ENCODE measurements at regions not wholly inside any gene's neighbourhood (a gene's known extent, or its start where the extent isn't known, plus 50 kb on each side); places are given as distances from the start of the nearest gene placed in this dataset.

- DNase-seq (ENCODE audit: low read depth in 2 of 2): no peak
- H3K4me3 ChIP-seq (replicated peaks in 1 of 2; ENCODE audit: low read depth in 2 of 2, low read length in 2 of 2): no peak overlapping the region
- TF ChIP-seq CTCF (IDR thresholded peaks at IDR 0.05; ENCODE audit: low read depth, low read length): no peak
Measured at GRCh38 chr10:44702531-44702930, 208.6 kb upstream of the TMEM72 start.

DNA sequence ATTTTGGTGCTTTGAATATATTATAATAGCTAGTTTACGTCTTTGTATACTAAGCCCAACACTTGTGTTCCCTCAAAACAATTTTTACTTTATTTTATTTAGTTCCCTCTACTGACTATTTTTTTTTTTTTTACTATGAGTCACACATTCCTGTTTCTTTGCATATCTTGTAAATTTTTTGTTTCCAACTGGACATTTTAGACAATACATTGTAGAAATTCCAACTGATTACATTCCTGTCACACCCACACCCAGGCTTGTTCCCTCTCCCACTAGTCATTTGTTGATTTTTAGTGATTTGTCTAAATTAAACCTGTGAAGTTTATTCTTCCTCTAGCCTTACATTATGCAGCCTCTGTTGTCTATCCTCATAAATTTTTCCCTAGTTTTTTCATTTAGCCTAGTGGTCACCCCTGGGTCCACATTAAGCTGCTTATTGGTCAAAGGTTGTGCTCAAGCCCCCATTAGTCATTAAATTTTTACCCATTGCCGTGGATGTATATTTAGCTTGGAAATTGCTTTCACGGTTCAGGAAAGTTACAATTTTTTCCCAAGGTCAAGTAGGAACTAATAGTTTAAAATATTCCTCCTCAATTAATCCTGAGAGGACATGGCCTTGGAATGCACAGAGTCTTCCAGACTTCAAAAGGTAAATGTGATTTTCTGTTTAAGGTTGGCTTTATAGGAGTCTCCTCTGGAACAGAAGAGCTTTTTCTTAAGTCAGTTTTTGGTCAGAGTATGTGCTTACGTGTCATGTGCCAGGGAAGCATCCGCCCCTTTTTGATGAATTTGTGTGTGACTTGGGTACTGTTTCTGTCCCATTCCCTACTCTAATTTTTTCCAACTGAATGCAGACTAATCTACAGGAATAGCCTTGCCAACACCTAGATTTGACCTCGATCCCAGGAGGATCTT lies 207.6 kb upstream of the TMEM72 start:
- no peak overlapping the region for H3K4me3 ChIP-seq (replicated peaks in 1 of 2; ENCODE audit: low read depth in 2 of 2, low read length in 2 of 2)
- peak; percentile 5 for TF ChIP-seq CTCF (IDR thresholded peaks at IDR 0.05; ENCODE audit: low read depth, low read length)
- DNase-seq (ENCODE audit: low read depth in 2 of 2): peak; percentile 84 to 88

- TF ChIP-seq CTCF (IDR thresholded peaks at IDR 0.05; ENCODE audit: low read depth, low read length): no peak
- DNase-seq (ENCODE audit: low read depth in 2 of 2): no peak
- H3K4me3 ChIP-seq (replicated peaks in 1 of 2; ENCODE audit: low read depth in 2 of 2, low read length in 2 of 2): no peak overlapping the region
Measured at GRCh38 chr10:44704616-44705015, 206.5 kb upstream of the TMEM72 start.

DNA sequence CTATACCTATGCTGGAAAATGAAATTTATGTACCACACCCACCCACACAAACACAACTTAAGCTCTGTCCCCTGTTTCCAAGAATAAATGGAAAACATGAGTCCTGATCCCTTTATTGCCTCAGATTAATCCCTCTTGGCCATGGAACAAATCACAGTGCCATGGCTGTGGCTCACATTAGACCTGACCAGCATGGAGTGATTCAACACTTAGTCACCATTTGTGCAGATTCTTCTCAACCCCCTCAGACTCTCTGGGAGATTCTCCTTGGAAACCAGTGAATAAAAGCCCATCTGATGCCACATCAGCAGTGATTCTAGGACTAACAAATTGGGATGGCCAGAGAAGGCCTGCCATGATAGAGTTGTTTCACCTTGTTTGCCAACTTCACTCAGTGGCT lies 204.4 kb upstream of the TMEM72 start:
- no peak overlapping the region for H3K4me3 ChIP-seq (replicated peaks in 1 of 2; ENCODE audit: low read depth in 2 of 2, low read length in 2 of 2)
- peak; percentile 83 to 97 for DNase-seq (ENCODE audit: low read depth in 2 of 2)
- no peak for TF ChIP-seq CTCF (IDR thresholded peaks at IDR 0.05; ENCODE audit: low read depth, low read length)

DNA sequence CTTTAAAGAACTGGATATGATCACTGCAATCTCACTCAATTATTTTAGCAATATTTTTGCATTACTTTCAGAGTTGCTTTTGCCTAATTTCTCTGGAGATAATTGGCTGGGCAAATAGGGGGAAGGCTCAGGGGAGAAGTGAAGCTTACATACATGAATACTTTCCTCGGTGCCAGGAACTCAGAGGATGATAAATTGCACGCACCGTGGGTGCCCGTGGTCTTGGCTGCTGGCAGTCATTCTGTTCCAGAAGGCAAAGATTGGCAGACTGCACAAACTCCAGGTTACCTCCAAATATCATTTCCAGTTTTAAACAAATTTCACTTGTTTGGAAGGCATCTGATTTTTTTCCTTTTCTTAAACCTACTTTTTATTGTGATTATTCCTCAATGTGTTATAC lies 197.8 kb upstream of the TMEM72 start:
- no peak for TF ChIP-seq CTCF (IDR thresholded peaks at IDR 0.05; ENCODE audit: low read depth, low read length)
- no peak for DNase-seq (ENCODE audit: low read depth in 2 of 2)
- no peak overlapping the region for H3K4me3 ChIP-seq (replicated peaks in 1 of 2; ENCODE audit: low read depth in 2 of 2, low read length in 2 of 2)

DNA sequence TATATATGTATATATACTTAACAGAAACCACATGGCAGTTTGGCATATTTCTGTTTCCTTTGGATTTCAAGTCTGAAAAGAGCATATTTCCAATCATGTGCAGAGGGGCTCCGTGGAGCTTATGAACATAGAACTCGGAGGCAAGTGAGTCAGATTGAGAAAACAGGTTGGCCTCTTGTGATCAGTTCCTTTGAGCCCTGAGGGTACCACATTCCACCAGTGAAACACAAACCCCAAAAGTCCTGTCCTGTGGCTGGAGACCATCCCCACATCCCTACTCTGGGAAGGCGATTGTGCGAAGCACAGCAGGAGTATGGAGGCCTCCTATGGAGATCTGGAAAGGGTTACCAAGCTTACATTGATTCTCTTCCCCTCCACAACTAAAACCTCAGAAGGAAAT lies 196.7 kb upstream of the TMEM72 start:
- TF ChIP-seq CTCF (IDR thresholded peaks at IDR 0.05; ENCODE audit: low read depth, low read length): no peak
- H3K4me3 ChIP-seq (replicated peaks in 1 of 2; ENCODE audit: low read depth in 2 of 2, low read length in 2 of 2): no peak overlapping the region
- no peak for DNase-seq (ENCODE audit: low read depth in 2 of 2)
